SW 1271 (cell line): ENCODE measurements at regions not wholly inside any gene's neighbourhood (a gene's known extent, or its start where the extent isn't known, plus 50 kb on each side); places are given as distances from the start of the nearest gene placed in this dataset.

Source experiments
- DNase-seq, 2 experiments: peaks; one replicate each; lab custom pipeline; 2025; lab: John Stamatoyannopoulos, UW

GRCh38 chr5:98065261-98065909 is 708.1 kb upstream of the RGMB start:
- DNase-seq: no peak

- DNase-seq: no peak
Measured at GRCh38 chr5:98066910-98067309, 706.6 kb upstream of the RGMB start.

GRCh38 chr5:98069876-98070512 is 703.5 kb upstream of the RGMB start:
- DNase-seq: no peak

- DNase-seq: no peak
Measured at GRCh38 chr5:98072921-98073320, 700.5 kb upstream of the RGMB start.

- no peak for DNase-seq
Measured at GRCh38 chr5:98076501-98076900, 697.0 kb upstream of the RGMB start.

GRCh38 chr5:98085593-98085992 is 687.9 kb upstream of the RGMB start:
- DNase-seq: no peak

- DNase-seq: no peak
Measured at GRCh38 chr5:98095072-98095471, 678.4 kb upstream of the RGMB start.

GRCh38 chr5:98096155-98096554 is 677.3 kb upstream of the RGMB start:
- no peak for DNase-seq

- DNase-seq: no peak
Measured at GRCh38 chr5:98099448-98100105, 673.9 kb upstream of the RGMB start.

GRCh38 chr5:98101131-98101530 is 672.3 kb upstream of the RGMB start:
- DNase-seq: no peak

- DNase-seq: no peak
Measured at GRCh38 chr5:98102936-98103335, 670.5 kb upstream of the RGMB start.

GRCh38 chr5:98103807-98104206 is 669.7 kb upstream of the RGMB start:
- no peak for DNase-seq

- no peak for DNase-seq
Measured at GRCh38 chr5:98104454-98105188, 668.8 kb upstream of the RGMB start.

- DNase-seq: no peak
Measured at GRCh38 chr5:98105681-98106080, 667.8 kb upstream of the RGMB start.

- DNase-seq: no peak
Measured at GRCh38 chr5:98106116-98107031, 667.1 kb upstream of the RGMB start.

GRCh38 chr5:98108497-98108896 is 665.0 kb upstream of the RGMB start:
- DNase-seq: peak; percentile 82 to 93

- DNase-seq: peak; percentile 20 to 37
Measured at GRCh38 chr5:98109561-98110006, 663.9 kb upstream of the RGMB start.

GRCh38 chr5:98110282-98110691 is 663.2 kb upstream of the RGMB start:
- DNase-seq: peak; percentile 25 to 75

- no peak for DNase-seq
Measured at GRCh38 chr5:98110791-98111190, 662.7 kb upstream of the RGMB start.

GRCh38 chr5:98111686-98112085 is 661.8 kb upstream of the RGMB start:
- DNase-seq: no peak
